Rectal smooth muscle tissue (tissue), 1 donor: ENCODE measurements at regions not wholly inside any gene's neighbourhood (a gene's known extent, or its start where the extent isn't known, plus 50 kb on each side); places are given as distances from the start of the nearest gene placed in this dataset.
"Not testable (repeated sequence)": the region's sequence is repeated elsewhere in the genome, so short reads cannot be mapped to it uniquely, and the experiment has no call there.

ENCODE experiments used
- H3K27ac ChIP-seq: one replicate; pipeline ENCODE4 v1.7.0; 2013; ENCODE audit warnings: low read depth, low read length, inconsistent platforms
- H3K27me3 ChIP-seq: one replicate; pipeline ENCODE4 v1.7.0; 2013; ENCODE audit warnings: low read length; ENCODE audit not compliant: control insufficient read depth, insufficient read depth
- H3K36me3 ChIP-seq: one replicate; pipeline ENCODE4 v1.7.0; 2013; ENCODE audit warnings: low read length; ENCODE audit not compliant: control insufficient read depth, insufficient read depth
- H3K4me1 ChIP-seq: one replicate; pipeline ENCODE4 v1.7.0; 2013; ENCODE audit warnings: low read length; ENCODE audit not compliant: control insufficient read depth, insufficient read depth
- H3K4me3 ChIP-seq: one replicate; pipeline ENCODE4 v1.7.0; 2013; ENCODE audit warnings: low read length
- H3K9ac ChIP-seq: one replicate; pipeline ENCODE4 v1.7.0; 2013; ENCODE audit warnings: low read length

DNA sequence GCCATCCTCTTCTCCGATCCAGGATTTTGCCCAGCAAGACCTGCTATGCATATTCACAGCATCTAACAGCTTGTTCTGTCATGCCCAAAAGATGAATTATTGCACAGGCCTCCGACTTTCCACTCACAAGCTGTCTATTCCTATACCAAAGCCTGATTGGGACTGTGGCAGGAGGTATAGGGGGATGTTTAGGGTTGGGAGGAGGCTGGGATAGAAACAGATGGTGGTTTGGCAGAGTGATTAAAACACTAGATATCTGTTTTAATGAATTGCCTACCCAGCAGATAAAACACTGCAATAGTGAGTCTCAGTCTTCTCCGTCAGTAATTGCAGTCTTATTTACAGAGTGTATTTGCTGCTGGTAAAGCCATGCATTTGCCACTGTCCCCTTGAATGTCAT, 215.3 kb downstream of the TLR4 start:
- Histone ChIP-seq H3K27ac (no peak overlapping the region), H3K4me3 (no peak overlapping the region), H3K4me1 (no peaks in the 10 kb centered on the region), H3K27me3 (no peaks in the 10 kb centered on the region), H3K36me3 (no peaks in the 10 kb centered on the region), H3K9ac (no peak overlapping the region)

DNA sequence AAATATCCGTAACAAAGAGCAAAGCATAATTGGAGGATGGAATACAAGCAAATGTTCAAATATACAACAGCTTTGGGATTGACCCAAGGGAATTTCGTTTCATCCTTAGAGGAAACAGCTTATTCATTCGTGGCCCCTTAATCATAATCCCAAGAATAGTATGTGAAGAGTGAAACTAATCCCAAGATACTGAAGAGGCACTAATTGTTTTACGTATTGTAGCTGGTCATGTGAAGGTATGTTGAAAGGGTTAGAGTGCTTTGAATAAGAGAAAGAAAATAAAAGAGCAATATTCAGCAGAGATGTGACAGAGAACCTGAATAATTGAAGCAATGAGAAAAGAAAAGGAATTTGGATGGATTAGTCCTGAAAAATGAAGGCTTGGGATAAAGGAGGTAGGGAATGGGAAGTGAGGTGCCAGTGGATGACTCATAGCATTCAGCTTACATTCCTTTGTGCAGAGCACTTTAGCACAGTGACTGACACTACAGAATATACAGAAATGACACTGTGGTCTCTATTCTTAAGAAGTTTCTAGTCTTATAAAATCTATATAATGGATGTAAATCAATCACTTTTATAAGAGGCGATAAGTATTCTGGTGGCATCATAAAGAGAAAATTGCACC, 221.9 kb downstream of the TLR4 start:
- H3K4me3 ChIP-seq: no peak overlapping the region
- H3K9ac ChIP-seq: no peak overlapping the region
- H3K4me1 ChIP-seq: no peaks in the 10 kb centered on the region
- no peak overlapping the region for H3K27ac ChIP-seq
- H3K36me3 ChIP-seq: no peaks in the 10 kb centered on the region
- H3K27me3 ChIP-seq: no peaks in the 10 kb centered on the region

DNA sequence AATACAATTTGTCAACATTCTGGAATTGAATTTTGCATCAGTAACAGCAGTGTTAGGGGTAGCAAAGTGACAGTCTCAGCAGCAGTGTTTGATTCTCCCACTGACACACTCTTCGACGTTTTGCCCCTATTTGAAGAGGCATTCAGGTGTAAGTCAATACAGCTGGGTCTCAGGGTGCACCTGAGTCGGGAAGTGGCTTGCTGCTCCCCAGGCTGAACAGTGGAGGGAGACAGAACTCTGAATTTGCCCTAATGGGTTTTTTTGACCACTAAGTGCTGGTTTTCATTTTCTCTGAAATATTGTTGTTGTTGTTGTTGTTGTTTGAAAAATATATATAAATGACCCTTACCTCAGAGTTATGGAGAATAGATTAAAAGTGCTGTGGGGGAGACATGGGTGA, 223.2 kb downstream of the TLR4 start:
- Histone ChIP-seq H3K4me3 (no peak overlapping the region), H3K9ac (no peak overlapping the region), H3K27ac (no peak overlapping the region), H3K36me3 (no peaks in the 10 kb centered on the region), H3K27me3 (no peaks in the 10 kb centered on the region), H3K4me1 (no peaks in the 10 kb centered on the region)

GRCh38 chr9:117929868-117930267, 225.7 kb downstream of the TLR4 start:
- H3K27me3 ChIP-seq: no peaks in the 10 kb centered on the region
- H3K27ac ChIP-seq: no peak overlapping the region
- H3K9ac ChIP-seq: no peak overlapping the region
- no peaks in the 10 kb centered on the region for H3K36me3 ChIP-seq
- H3K4me1 ChIP-seq: no peaks in the 10 kb centered on the region
- no peak overlapping the region for H3K4me3 ChIP-seq

GRCh38 chr9:117932585-117932984, 228.4 kb downstream of the TLR4 start:
- Histone ChIP-seq H3K27me3 (no peaks in the 10 kb centered on the region), H3K4me3 (no peak overlapping the region), H3K36me3 (no peaks in the 10 kb centered on the region), H3K27ac (no peak overlapping the region), H3K4me1 (no peaks in the 10 kb centered on the region), H3K9ac (no peak overlapping the region)

GRCh38 chr9:117936185-117937130, 232.3 kb downstream of the TLR4 start:
- H3K36me3 ChIP-seq: no peaks in the 10 kb centered on the region
- H3K9ac ChIP-seq: no peak overlapping the region
- H3K27ac ChIP-seq: no peak overlapping the region
- no peaks in the 10 kb centered on the region for H3K4me1 ChIP-seq
- H3K27me3 ChIP-seq: no peaks in the 10 kb centered on the region
- H3K4me3 ChIP-seq: no peak overlapping the region

- Histone ChIP-seq H3K4me3 (no peak overlapping the region), H3K27ac (no peak overlapping the region), H3K36me3 (no peaks in the 10 kb centered on the region), H3K4me1 (no peaks in the 10 kb centered on the region), H3K27me3 (no peaks in the 10 kb centered on the region), H3K9ac (no peak overlapping the region)
These were observed 233.9 kb downstream of the TLR4 start for GRCh38 chr9:117938086-117938485.

DNA sequence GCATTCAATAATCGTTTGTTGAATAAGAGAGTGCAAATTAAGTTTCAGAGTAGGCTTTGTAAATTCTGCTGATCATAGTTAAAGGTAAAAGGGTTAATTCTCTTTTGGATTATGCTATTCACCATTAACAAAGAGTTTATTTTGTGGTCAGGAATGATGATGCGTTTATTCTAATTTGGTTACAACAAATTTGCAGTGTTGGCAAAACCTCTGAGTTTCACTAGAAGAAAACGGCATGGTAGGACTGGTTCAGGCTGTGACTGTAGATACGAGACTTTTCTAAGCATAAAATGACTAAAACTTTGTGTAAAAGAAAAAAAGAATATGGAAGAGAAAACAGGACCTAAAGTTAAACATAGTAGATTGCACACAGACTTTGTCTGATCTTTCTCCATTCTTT, 234.7 kb downstream of the TLR4 start:
- Histone ChIP-seq H3K27ac (no peak overlapping the region), H3K4me3 (no peak overlapping the region), H3K4me1 (no peaks in the 10 kb centered on the region), H3K36me3 (no peaks in the 10 kb centered on the region), H3K9ac (no peak overlapping the region), H3K27me3 (no peaks in the 10 kb centered on the region)

GRCh38 chr9:117944750-117945149, 240.5 kb downstream of the TLR4 start:
- not testable (repeated sequence) for H3K27me3 ChIP-seq, H3K36me3 ChIP-seq, H3K4me3 ChIP-seq, H3K9ac ChIP-seq, H3K4me1 ChIP-seq, H3K27ac ChIP-seq

DNA sequence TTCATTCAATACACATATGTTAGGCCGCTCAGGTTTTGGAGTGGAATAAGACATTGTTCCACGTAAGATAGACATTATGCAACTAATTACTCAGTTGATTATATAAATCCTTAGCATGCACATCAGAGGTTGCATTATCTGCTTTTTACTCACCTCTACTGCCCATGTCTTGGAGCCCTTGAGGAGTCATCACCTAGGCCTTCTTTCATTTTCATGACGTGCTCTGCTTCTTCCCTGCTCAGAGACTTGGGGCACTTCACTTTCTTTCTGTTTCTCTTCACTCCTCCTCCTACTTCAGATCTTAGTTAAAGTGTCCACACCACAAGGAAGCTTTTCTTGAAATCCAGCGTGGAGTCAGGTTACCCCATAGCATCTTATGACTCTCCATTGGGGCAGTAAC, 241.1 kb downstream of the TLR4 start:
- Histone ChIP-seq H3K4me3 (no peak overlapping the region), H3K9ac (no peak overlapping the region), H3K27ac (no peak overlapping the region)

DNA sequence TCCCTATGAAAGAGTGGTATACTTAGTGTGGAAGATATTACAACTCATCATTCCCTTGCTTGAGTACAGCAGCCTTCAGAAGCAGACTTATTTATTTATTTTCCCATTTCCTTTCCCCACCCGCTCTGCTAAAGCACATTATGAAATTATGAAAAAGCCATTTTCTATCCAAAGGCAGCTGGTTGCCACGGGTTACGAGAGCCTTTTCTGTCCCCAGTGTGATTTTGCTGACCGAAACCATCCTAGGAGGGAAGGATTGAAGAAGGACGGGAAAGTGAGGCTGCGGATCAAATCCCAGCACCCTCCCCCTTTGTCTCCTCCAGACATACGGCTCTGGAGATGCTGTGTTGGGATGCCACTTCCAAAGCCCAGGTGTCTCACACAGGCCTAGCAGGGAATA, 246.9 kb downstream of the TLR4 start:
- no peak overlapping the region for H3K9ac ChIP-seq
- H3K36me3 ChIP-seq: no peaks in the 10 kb centered on the region
- no peaks in the 10 kb centered on the region for H3K27me3 ChIP-seq
- no peak overlapping the region for H3K27ac ChIP-seq
- H3K4me1 ChIP-seq: no peaks in the 10 kb centered on the region
- H3K4me3 ChIP-seq: no peak overlapping the region

More for the DNA sequence above, 241.1 kb downstream of the TLR4 start:
- Histone ChIP-seq H3K27me3 (no peaks in the 10 kb centered on the region), H3K4me1 (no peaks in the 10 kb centered on the region), H3K36me3 (no peaks in the 10 kb centered on the region)

GRCh38 chr9:117952581-117952980, 248.4 kb downstream of the TLR4 start:
- H3K9ac ChIP-seq: no peak overlapping the region

GRCh38 chr9:117957267-117957666, 253.1 kb downstream of the TLR4 start:
- no peak overlapping the region for H3K27ac ChIP-seq
- H3K9ac ChIP-seq: no peak overlapping the region
- no peaks in the 10 kb centered on the region for H3K36me3 ChIP-seq
- H3K27me3 ChIP-seq: no peaks in the 10 kb centered on the region
- H3K4me1 ChIP-seq: no peaks in the 10 kb centered on the region
- no peak overlapping the region for H3K4me3 ChIP-seq

More at GRCh38 chr9:117952581-117952980, 248.4 kb downstream of the TLR4 start:
- Histone ChIP-seq H3K4me1 (no peaks in the 10 kb centered on the region), H3K27ac (no peak overlapping the region), H3K4me3 (no peak overlapping the region), H3K27me3 (no peaks in the 10 kb centered on the region), H3K36me3 (no peaks in the 10 kb centered on the region)
